ENCODE measurements at regions not wholly inside any gene's neighbourhood (a gene's known extent, or its start where the extent isn't known, plus 50 kb on each side); places are given as distances from the start of the nearest gene placed in this dataset.

- in situ Hi-C loops (cut with MboI; ENCODE audit: low sequenced_read_pairs, unreplicated experiment), result no loop called here
- no peak for TF ChIP-seq CTCF (IDR thresholded peaks at IDR 0.05; ENCODE audit: borderline replicate concordance, control extremely low read depth, extremely low read depth, insufficient read depth, missing control alignments)
- DNase-seq (ENCODE audit: low spot score), result no peak
Observed at GRCh38 chr12:25372969-25373817, 122.5 kb upstream of the KRAS start.

- no peak for DNase-seq (ENCODE audit: low spot score)
- no peak for TF ChIP-seq CTCF (IDR thresholded peaks at IDR 0.05; ENCODE audit: borderline replicate concordance, control extremely low read depth, extremely low read depth, insufficient read depth, missing control alignments)
- in situ Hi-C loops (cut with MboI; ENCODE audit: low sequenced_read_pairs, unreplicated experiment), result no loop called here
Observed at GRCh38 chr12:25372002-25372401, 121.3 kb upstream of the KRAS start.

GRCh38 chr12:25368557-25368956 is 117.8 kb upstream of the KRAS start:
- in situ Hi-C loops (cut with MboI; ENCODE audit: low sequenced_read_pairs, unreplicated experiment), result no loop called here
- DNase-seq (ENCODE audit: low spot score), result no peak
- TF ChIP-seq CTCF (IDR thresholded peaks at IDR 0.05; ENCODE audit: borderline replicate concordance, control extremely low read depth, extremely low read depth, insufficient read depth, missing control alignments), result no peak

- DNase-seq (ENCODE audit: low spot score), result no peak
- in situ Hi-C loops (cut with MboI; ENCODE audit: low sequenced_read_pairs, unreplicated experiment), result no loop called here
- no peak for TF ChIP-seq CTCF (IDR thresholded peaks at IDR 0.05; ENCODE audit: borderline replicate concordance, control extremely low read depth, extremely low read depth, insufficient read depth, missing control alignments)
Observed at GRCh38 chr12:25366122-25366521, 115.4 kb upstream of the KRAS start.

- TF ChIP-seq CTCF (IDR thresholded peaks at IDR 0.05; ENCODE audit: borderline replicate concordance, control extremely low read depth, extremely low read depth, insufficient read depth, missing control alignments), result no peak
- in situ Hi-C loops (cut with MboI; ENCODE audit: low sequenced_read_pairs, unreplicated experiment), result no loop called here
- no peak for DNase-seq (ENCODE audit: low spot score)
Observed at GRCh38 chr12:25365340-25365730, 114.6 kb upstream of the KRAS start.

- no peak for TF ChIP-seq CTCF (IDR thresholded peaks at IDR 0.05; ENCODE audit: borderline replicate concordance, control extremely low read depth, extremely low read depth, insufficient read depth, missing control alignments)
- peak; percentile 55 for DNase-seq (ENCODE audit: low spot score)
- in situ Hi-C loops (cut with MboI; ENCODE audit: low sequenced_read_pairs, unreplicated experiment), result no loop called here
Observed at GRCh38 chr12:25364529-25365339, 114.0 kb upstream of the KRAS start.
